Umbilical cord (tissue), 1 donor: ENCODE measurements at regions not wholly inside any gene's neighbourhood (a gene's known extent, or its start where the extent isn't known, plus 50 kb on each side); places are given as distances from the start of the nearest gene placed in this dataset.
"Not testable (repeated sequence)": the region's sequence is repeated elsewhere in the genome, so short reads cannot be mapped to it uniquely, and the experiment has no call there.

Experiments
- DNase-seq: peaks from one replicate; pipeline ENCODE4 v3.0.0-alpha.2; 2015; ENCODE audit warnings: low spot score

DNA sequence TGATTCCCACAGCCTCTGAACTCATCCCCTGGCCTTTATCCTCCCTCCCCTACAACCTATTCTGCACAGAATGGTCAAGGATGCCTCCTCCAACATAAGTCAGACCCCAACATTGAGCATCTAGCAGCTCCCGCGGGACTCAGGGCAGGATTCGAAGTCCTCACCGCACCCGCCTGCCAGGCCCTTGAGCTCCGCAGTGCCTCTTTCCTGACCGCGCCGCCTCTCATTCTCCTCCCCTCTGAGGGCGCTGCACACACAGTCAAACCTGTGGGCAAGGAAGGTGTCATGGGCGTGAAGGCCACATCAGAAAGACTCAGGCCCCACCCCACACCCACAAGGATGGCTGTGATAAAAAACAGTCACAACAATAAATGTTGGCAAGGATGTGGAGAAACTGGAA, 84.1 kb downstream of the CPZ start:
- DNase-seq = no peak

DNA sequence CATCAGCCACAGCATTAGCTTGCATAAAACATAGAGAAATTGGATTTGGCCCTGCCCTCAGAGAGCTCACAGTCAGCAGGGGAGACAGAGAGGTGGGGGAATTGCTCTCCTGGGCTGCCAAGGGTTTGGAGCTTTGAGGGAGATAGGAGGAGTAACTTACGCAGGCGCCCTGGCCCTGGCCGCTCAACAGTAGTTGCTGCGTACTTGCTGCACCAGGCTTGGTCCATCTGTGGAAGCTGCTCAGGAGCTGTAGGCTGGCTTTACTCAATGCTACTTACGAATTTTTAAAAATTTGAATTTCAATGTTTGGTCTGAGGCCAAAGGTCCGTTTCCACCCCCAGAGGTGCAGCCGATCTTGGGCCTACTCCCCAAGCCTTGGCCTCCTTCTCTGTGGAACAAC, 83.3 kb downstream of the CPZ start:
- DNase-seq = no peak

DNA sequence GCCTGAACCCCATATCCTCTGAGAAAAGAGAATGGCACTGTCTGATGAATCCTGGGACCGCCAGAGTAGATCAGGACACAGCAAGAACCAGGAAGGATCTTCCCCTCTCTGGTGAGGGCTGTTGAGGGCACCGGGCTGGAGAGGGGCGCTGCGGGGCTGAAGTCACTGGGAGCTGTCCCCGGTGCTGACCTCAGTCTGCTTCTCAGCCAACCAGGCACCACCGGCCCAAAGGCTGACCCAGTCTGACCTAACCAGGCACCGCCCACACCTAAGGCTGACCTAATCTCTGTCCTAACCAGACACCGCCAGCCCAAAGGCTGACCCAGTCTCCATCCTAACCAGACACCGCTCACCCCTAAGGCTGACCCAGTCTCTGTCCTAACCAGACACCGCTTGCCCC, 82.8 kb downstream of the CPZ start:
- peak; percentile 24 for DNase-seq

DNA sequence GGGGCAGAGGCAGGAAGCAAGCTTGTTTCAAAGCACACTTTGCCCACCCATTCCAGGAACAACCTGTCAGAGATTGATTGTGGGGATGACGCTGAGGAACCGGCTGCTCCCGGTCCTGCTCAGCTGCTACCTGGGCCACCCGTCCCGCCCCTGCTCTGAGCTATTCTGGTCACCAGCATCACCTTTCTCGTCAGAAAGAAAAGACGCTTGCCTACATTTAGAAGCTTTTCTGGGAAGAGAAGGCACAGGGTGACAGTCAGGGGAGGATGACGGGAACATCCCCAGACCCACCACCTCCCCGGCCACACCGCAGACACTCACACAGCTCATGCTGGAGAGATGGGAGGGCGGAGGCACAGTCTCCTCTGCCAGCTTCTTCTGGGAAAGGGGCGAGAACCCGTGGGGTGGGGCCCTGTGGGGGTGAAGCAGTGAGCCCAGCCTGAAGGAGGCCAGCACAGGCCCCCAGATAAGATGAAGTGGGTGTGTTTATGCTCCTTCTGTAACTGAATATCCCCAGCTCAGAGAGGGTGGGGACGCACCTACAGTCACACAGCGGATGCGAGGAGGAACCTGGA, 81.8 kb downstream of the CPZ start:
- DNase-seq = no peak

- not testable (repeated sequence) for DNase-seq
Measured at GRCh38 chr4:8673106-8673505, 80.5 kb downstream of the CPZ start.

GRCh38 chr4:8672486-8672885, 79.9 kb downstream of the CPZ start:
- no peak for DNase-seq

DNA sequence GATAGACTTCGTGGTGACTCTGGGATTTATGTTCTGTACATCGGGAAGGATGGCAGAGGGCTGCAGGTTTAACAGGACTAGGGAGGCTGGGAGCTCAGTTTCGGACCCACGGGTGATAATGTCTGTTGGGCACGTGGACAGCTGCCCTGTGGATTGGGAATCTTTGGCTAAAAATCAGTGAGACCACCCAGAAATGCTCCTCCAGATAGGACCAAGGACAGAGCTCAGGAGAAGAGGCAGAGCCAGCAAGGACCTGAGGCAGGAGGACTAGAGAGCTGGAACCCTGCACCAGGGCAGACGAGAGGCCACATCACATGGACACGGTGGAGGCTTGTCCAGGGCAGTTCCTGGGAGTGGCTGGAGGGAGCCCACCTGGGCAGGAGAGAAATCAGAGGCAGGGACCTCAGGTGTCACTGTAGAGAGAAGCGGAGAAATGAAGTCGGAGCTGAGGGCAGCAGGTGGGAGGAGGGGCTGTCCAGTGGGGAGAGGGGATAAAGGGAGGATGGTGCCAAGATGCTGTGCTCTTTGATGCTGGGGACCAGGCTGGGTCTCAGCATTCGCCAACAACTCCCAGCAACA, 79.2 kb downstream of the CPZ start:
- no peak for DNase-seq
